Uterus (tissue), 3 donors: ENCODE measurements at regions not wholly inside any gene's neighbourhood (a gene's known extent, or its start where the extent isn't known, plus 50 kb on each side); places are given as distances from the start of the nearest gene placed in this dataset.
"Not testable (repeated sequence)": the region's sequence is repeated elsewhere in the genome, so short reads cannot be mapped to it uniquely, and the experiment has no call there.

Source experiments
- DNase-seq, 2 donors: peaks; one replicate each; pipeline ENCODE4 v3.0.0-alpha.2; 2019 to 2020
- H3K27ac ChIP-seq, 2 donors: fragments of 200-600 bp; sonication (generic); 1 replicate in 1 of 2; 2 replicates in 1 of 2; pipeline ENCODE4 v1.5.1; 2016 to 2018
- H3K27me3 ChIP-seq, 2 donors: fragments of 200-600 bp; sonication (generic); one replicate each; pipeline ENCODE4 v1.5.1; 2018 to 2019; ENCODE audit warnings: control low read depth in 1 of 2
- H3K36me3 ChIP-seq, 2 donors: fragments of 200-600 bp; sonication (generic); one replicate each; pipeline ENCODE4 v1.5.1; 2019; ENCODE audit warnings: control low read depth in 1 of 2
- H3K4me1 ChIP-seq, 2 donors: fragments of 200-600 bp; sonication (generic); one replicate each; pipeline ENCODE4 v1.5.1; 2018 to 2019; ENCODE audit warnings: control low read depth in 1 of 2
- H3K4me3 ChIP-seq, 2 donors: fragments of 200-600 bp; sonication (generic); 1 replicate in 1 of 2; 2 replicates in 1 of 2; pipeline ENCODE4 v1.5.1; 2018 to 2019; ENCODE audit warnings: mild to moderate bottlenecking in 1 of 2
- H3K9me3 ChIP-seq, 2 donors: fragments of 200-600 bp; sonication (generic); one replicate each; pipeline ENCODE4 v1.5.1; 2019; ENCODE audit warnings: control low read depth in 1 of 2
- CTCF ChIP-seq, 4 experiments: fragments of 200-600 bp in 2 of 4; fragments of 450-650 bp in 2 of 4; sonication (generic) in 2 of 4; IDR thresholded peaks; one replicate each; pipeline ENCODE4 v1.5.1; 2016 to 2019; ENCODE audit warnings: antibody characterized with exemption in 4 of 4, mild to moderate bottlenecking in 2 of 4, moderate library complexity in 1 of 4
- POLR2A ChIP-seq, 2 donors: fragments of 450-650 bp; IDR thresholded peaks; one replicate each; pipeline ENCODE4 v1.6.1; 2016; ENCODE audit warnings: antibody characterized with exemption in 2 of 2, mild to moderate bottlenecking in 1 of 2, moderate library complexity in 1 of 2
- intact Hi-C: fragments of 100-400 bp; cut with DNase I; formaldehyde crosslinking; loops from one replicate; pipeline ENCODE4 v1.15.1; 2023; ENCODE audit warnings: low total_unique reads
- donor health status: DM: yes; HTN: yes; CAD: no.

DNA sequence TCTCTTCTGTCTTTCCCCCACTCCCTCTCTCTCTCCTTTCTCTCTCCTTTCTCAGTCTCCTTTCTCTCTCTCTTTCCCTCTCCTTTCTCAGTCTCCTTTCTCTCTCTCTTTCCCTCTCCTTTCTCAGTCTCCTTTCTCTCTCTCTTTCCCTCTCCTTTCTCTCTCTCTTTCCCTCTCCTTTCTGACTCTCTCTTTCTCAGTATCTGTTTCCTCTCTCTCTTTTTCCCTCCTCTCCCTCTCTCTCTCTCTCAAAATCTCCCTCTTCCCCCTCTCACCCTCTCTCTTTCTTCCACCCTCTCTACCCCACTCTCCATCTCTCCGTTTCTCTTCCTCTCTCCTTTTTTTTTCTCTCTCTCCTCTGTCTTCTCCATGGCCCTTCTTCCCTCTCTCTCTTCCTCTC is 258.8 kb downstream of the ASMT start:
- TF ChIP-seq POLR2A (IDR thresholded peaks at IDR 0.05), result no peak
- TF ChIP-seq CTCF (IDR thresholded peaks at IDR 0.05), result no peak
- no peaks in the 10 kb centered on the region for H3K36me3 ChIP-seq
- no peaks in the 10 kb centered on the region for H3K27me3 ChIP-seq
- H3K27ac ChIP-seq, result no peak overlapping the region
- H3K4me1 ChIP-seq, result no peaks in the 10 kb centered on the region
- no peaks in the 10 kb centered on the region for H3K9me3 ChIP-seq
- H3K4me3 ChIP-seq, result no peak overlapping the region
- intact Hi-C loops, result no loop called here
- DNase-seq, result no peak

DNA sequence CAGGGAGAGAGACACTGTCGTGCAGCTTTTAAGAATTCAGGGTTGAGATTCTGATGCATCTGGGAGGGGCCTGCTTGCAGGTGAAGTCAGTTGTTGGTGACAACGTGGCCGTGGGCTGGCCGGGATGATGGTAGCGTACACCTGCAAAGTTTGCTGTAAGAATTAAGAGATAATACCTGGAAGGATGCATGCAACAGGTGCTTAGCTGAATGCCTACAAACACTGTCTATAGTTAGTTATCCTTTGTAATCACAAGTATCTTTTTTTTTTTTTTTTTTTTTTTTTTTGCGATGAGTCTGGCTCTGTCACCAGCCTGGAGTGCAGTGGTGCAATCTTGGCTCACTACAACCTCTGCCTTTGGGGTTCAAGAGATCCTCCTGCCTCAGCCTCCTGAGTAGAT is 259.6 kb downstream of the ASMT start:
- no peaks in the 10 kb centered on the region for H3K27me3 ChIP-seq
- H3K4me1 ChIP-seq, result no peaks in the 10 kb centered on the region
- TF ChIP-seq CTCF (IDR thresholded peaks at IDR 0.05), result no peak
- TF ChIP-seq POLR2A (IDR thresholded peaks at IDR 0.05), result no peak
- no peaks in the 10 kb centered on the region for H3K9me3 ChIP-seq
- DNase-seq, result no peak
- no peak overlapping the region for H3K4me3 ChIP-seq
- no peaks in the 10 kb centered on the region for H3K36me3 ChIP-seq
- no peak overlapping the region for H3K27ac ChIP-seq
- intact Hi-C loops, result no loop called here

DNA sequence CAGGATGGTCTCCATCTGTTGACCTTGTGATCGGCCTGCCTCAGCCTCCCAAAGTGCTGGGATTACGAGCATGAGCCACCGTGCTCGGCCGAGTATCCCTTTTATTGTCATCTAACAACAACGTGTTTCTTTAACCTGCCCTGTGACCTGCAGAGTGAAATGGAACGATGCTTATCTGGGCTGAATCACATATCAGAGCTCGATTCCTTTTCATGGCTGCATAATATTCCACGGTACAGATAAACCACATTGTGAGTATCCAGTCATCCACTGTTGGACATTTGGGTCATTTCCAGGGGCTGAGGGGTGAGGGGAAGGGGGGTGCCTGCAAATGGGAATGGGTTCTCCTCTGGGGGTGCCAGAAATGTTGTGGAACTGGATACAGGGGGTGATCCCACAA is 260.0 kb downstream of the ASMT start:
- intact Hi-C loops, result no loop called here
- H3K4me1 ChIP-seq, result no peaks in the 10 kb centered on the region

GRCh38 chrX:1876041-1876440 is 261.2 kb downstream of the ASMT start:
- Histone ChIP-seq H3K27me3 (no peaks in the 10 kb centered on the region), H3K9me3 (no peaks in the 10 kb centered on the region), H3K4me3 (no peak overlapping the region), H3K36me3 (no peaks in the 10 kb centered on the region), H3K27ac (no peak overlapping the region), H3K4me1 (no peaks in the 10 kb centered on the region)
- DNase-seq, result no peak
- no peak for TF ChIP-seq CTCF (IDR thresholded peaks at IDR 0.05)
- no peak for TF ChIP-seq POLR2A (IDR thresholded peaks at IDR 0.05)
- intact Hi-C loops, result no loop called here

More for the DNA sequence above, 260.0 kb downstream of the ASMT start:
- no peak for DNase-seq
- Histone ChIP-seq H3K27ac (no peak overlapping the region), H3K36me3 (no peaks in the 10 kb centered on the region), H3K27me3 (no peaks in the 10 kb centered on the region), H3K9me3 (no peaks in the 10 kb centered on the region), H3K4me3 (no peak overlapping the region)
- no peak for TF ChIP-seq CTCF (IDR thresholded peaks at IDR 0.05)
- TF ChIP-seq POLR2A (IDR thresholded peaks at IDR 0.05), result no peak

GRCh38 chrX:1877780-1878179 is 262.9 kb downstream of the ASMT start:
- DNase-seq, result no peak
- intact Hi-C loops, result no loop called here
- TF ChIP-seq POLR2A (IDR thresholded peaks at IDR 0.05), result no peak
- TF ChIP-seq CTCF (IDR thresholded peaks at IDR 0.05), result no peak
- Histone ChIP-seq H3K4me1 (no peaks in the 10 kb centered on the region), H3K27me3 (no peaks in the 10 kb centered on the region), H3K36me3 (no peaks in the 10 kb centered on the region), H3K27ac (no peak overlapping the region), H3K9me3 (no peaks in the 10 kb centered on the region), H3K4me3 (no peak overlapping the region)

DNA sequence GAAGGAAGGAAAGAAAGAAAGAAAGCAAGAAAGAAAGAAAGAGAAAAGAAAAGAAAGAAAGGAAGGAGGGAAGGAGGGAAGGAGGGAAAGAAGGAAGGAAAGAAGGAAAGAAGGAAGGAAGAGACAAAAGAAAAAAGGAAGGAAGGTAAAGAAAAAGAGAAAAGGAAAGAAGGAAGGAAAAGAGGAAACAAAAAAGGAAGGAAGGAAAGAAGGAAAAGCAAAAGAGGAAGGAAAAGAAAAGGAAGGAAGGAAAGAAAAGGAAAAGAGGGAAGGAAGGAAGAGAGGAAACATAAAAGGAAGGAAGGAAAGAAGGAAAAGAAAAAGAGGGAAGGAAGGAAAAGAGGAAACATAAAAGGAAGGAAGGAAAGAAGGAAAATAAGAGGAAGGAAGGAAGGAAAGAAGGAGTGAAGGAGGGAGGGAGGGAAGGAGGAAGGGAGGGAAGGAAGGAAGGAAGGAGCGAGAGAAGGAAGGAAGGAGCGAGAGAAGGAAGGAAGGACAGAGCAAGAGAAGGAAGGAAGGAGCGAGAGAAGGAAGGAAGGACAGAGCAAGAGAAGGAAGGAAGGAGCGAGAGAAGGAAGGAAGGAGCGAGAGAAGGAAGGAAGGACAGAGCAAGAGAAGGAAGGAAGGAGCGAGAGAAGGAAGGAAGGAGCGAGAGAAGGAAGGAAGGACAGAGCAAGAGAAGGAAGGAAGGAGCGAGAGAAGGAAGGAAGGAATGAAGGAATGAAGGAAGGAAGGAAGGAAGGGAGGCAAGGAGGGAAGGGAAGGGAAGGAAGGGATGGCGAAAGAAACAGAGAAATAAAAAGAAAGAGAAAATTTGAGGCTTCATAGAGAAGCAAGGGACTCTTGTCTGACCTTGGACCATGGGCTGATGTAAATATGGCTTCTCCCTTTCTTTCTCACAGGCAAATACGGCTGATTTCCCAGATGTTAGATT is 266.3 kb downstream of the ASMT start:
- DNase-seq, H3K36me3 ChIP-seq, H3K4me3 ChIP-seq, H3K4me1 ChIP-seq, H3K27ac ChIP-seq, H3K27me3 ChIP-seq, H3K9me3 ChIP-seq, intact Hi-C loops: not testable (repeated sequence)
